H9 (cell line): ENCODE measurements at regions not wholly inside any gene's neighbourhood (a gene's known extent, or its start where the extent isn't known, plus 50 kb on each side); places are given as distances from the start of the nearest gene placed in this dataset.

Experiments
- DNase-seq: peaks from one replicate; pipeline ENCODE4 v3.0.0-alpha.2; 2017
- H2AFZ ChIP-seq: one replicate; pipeline ENCODE4 v1.6.1; 2013; ENCODE audit warnings: mild to moderate bottlenecking, low read length, control low read depth, moderate library complexity
- H2AK5ac ChIP-seq: 2 replicates; pipeline ENCODE4 v1.6.1; 2013; ENCODE audit warnings: low read length, control low read depth, mixed read lengths; ENCODE audit not compliant: insufficient read length
- H2BK120ac ChIP-seq: one replicate; pipeline ENCODE4 v1.6.1; 2013; ENCODE audit warnings: low read depth, mild to moderate bottlenecking, low read length, control low read depth, inconsistent platforms; ENCODE audit not compliant: poor library complexity, severe bottlenecking
- H2BK12ac ChIP-seq: 2 replicates; pipeline ENCODE4 v1.6.1; 2013; ENCODE audit warnings: low read length, control low read depth, mixed read lengths, low read depth; ENCODE audit not compliant: insufficient read length
- H2BK15ac ChIP-seq: 2 replicates; pipeline ENCODE4 v1.6.1; 2013; ENCODE audit warnings: low read depth, low read length, control low read depth
- H2BK20ac ChIP-seq: one replicate; pipeline ENCODE4 v1.6.1; 2013; ENCODE audit warnings: low read depth, mild to moderate bottlenecking, low read length, control low read depth, inconsistent platforms; ENCODE audit not compliant: poor library complexity, severe bottlenecking
- H2BK5ac ChIP-seq: 2 replicates; pipeline ENCODE4 v1.6.1; 2013; ENCODE audit warnings: low read length, control low read depth, mixed read lengths; ENCODE audit not compliant: insufficient read length
- H3K14ac ChIP-seq: 2 replicates; pipeline ENCODE4 v1.6.1; 2013; ENCODE audit warnings: low read length, control low read depth; ENCODE audit not compliant: insufficient read depth
- H3K18ac ChIP-seq: 2 replicates; pipeline ENCODE4 v1.6.1; 2013; ENCODE audit warnings: low read depth, mild to moderate bottlenecking, mixed read lengths, low read length, control low read depth; ENCODE audit not compliant: insufficient read length
- H3K23ac ChIP-seq: 2 replicates; pipeline ENCODE4 v1.6.1; 2013; ENCODE audit warnings: low read length, control low read depth, mixed read lengths, low read depth; ENCODE audit not compliant: insufficient read length
- H3K23me2 ChIP-seq: 2 replicates; pipeline ENCODE4 v1.6.1; 2013; ENCODE audit warnings: low read depth, mild to moderate bottlenecking, mixed read lengths, low read length, control low read depth; ENCODE audit not compliant: insufficient read length, poor library complexity, severe bottlenecking
- H3K27ac ChIP-seq: 2 replicates; pipeline ENCODE4 v1.5.1; 2013; ENCODE audit warnings: low read length, control low read depth, mixed read lengths, low read depth; ENCODE audit not compliant: insufficient read length
- H3K27me3 ChIP-seq: 2 replicates; pipeline ENCODE4 v1.6.1; 2013; ENCODE audit warnings: low read length, control low read depth, inconsistent platforms; ENCODE audit not compliant: insufficient read depth
- H3K4ac ChIP-seq: 2 replicates; pipeline ENCODE4 v1.6.1; 2013; ENCODE audit warnings: low read depth, mild to moderate bottlenecking, control low read depth, inconsistent platforms, low read length, moderate library complexity
- H3K4me1 ChIP-seq: 2 replicates; pipeline ENCODE4 v1.6.1; 2013; ENCODE audit warnings: low read length, control low read depth, inconsistent platforms; ENCODE audit not compliant: insufficient read depth
- H3K4me2 ChIP-seq: 2 replicates; pipeline ENCODE4 v1.6.1; 2013; ENCODE audit warnings: low read length, control low read depth, mixed read lengths; ENCODE audit not compliant: insufficient read length, insufficient read depth
- H3K56ac ChIP-seq: 2 replicates; pipeline ENCODE4 v1.6.1; 2013; ENCODE audit warnings: low read depth, mild to moderate bottlenecking, mixed read lengths, low read length, control low read depth; ENCODE audit not compliant: insufficient read length
- H3K79me1 ChIP-seq: 2 replicates; pipeline ENCODE4 v1.6.1; 2013; ENCODE audit warnings: low read depth, mild to moderate bottlenecking, moderate library complexity, low read length, control low read depth, inconsistent platforms; ENCODE audit not compliant: insufficient read depth, poor library complexity, severe bottlenecking
- H3K79me2 ChIP-seq: 2 replicates; pipeline ENCODE4 v1.6.1; 2013; ENCODE audit warnings: low read length, control low read depth, inconsistent platforms; ENCODE audit not compliant: insufficient read depth
- H3K9ac ChIP-seq: 2 replicates; pipeline ENCODE4 v1.6.1; 2013; ENCODE audit warnings: low read length, control low read depth, mixed read lengths; ENCODE audit not compliant: insufficient read length; ENCODE audit errors: extremely low read depth
- H3K9me3 ChIP-seq: one replicate; pipeline ENCODE4 v1.6.1; 2013; ENCODE audit warnings: low read depth, low read length, inconsistent platforms; ENCODE audit not compliant: control insufficient read depth
- H3T11ph ChIP-seq: one replicate; pipeline ENCODE4 v1.6.1; 2013; ENCODE audit warnings: mild to moderate bottlenecking, low read length, control low read depth, inconsistent platforms
- H4K20me1 ChIP-seq: one replicate; pipeline ENCODE4 v1.6.1; 2013; ENCODE audit not compliant: control insufficient read depth, insufficient read length, insufficient read depth
- H4K5ac ChIP-seq: 2 replicates; pipeline ENCODE4 v1.6.1; 2013; ENCODE audit warnings: low read depth, mild to moderate bottlenecking, mixed read lengths, low read length, control low read depth; ENCODE audit not compliant: insufficient read length
- H4K8ac ChIP-seq: replicated peaks from 2 replicates; pipeline ENCODE4 v1.6.1; 2013; ENCODE audit warnings: low read length, control low read depth, mixed read lengths, low read depth; ENCODE audit not compliant: insufficient read length
- H4K91ac ChIP-seq: 2 replicates; pipeline ENCODE4 v1.6.1; 2013; ENCODE audit warnings: low read depth, mild to moderate bottlenecking, moderate library complexity, mixed read lengths, low read length, control low read depth; ENCODE audit not compliant: insufficient read length
- H3K27ac Mint-ChIP-seq, 3 experiments: 2 replicates in 2 of 3; 3 replicates in 1 of 3; pipeline ENCODE4 v1.8.0; 2020 to 2021; ENCODE audit warnings: mixed read lengths in 3 of 3, mild to moderate bottlenecking in 1 of 3, moderate library complexity in 1 of 3
- H3K27me3 Mint-ChIP-seq: 2 replicates; pipeline ENCODE4 v1.8.0; 2021; ENCODE audit warnings: low read depth, mild to moderate bottlenecking, moderate library complexity, mixed read lengths
- H3K36me3 Mint-ChIP-seq, 3 experiments: 2 replicates in 2 of 3; 3 replicates in 1 of 3; pipeline ENCODE4 v1.8.0; 2020 to 2021; ENCODE audit warnings: low read depth in 3 of 3, mixed read lengths in 3 of 3; ENCODE audit not compliant: insufficient read depth in 1 of 3
- H3K4me1 Mint-ChIP-seq, 2 experiments: 2 replicates each; pipeline ENCODE4 v1.8.0; 2020; ENCODE audit warnings: mixed read lengths in 2 of 2
- H3K4me3 Mint-ChIP-seq, 2 experiments: 2 replicates in 1 of 2; 3 replicates in 1 of 2; pipeline ENCODE4 v1.8.0; 2020 to 2021; ENCODE audit warnings: mild to moderate bottlenecking in 2 of 2, mixed read lengths in 2 of 2, moderate library complexity in 1 of 2
- H3K9me3 Mint-ChIP-seq, 2 experiments: 2 replicates in 1 of 2; 3 replicates in 1 of 2; pipeline ENCODE4 v1.8.0; 2020; ENCODE audit warnings: mild to moderate bottlenecking in 2 of 2, mixed read lengths in 2 of 2, moderate library complexity in 1 of 2
- WGBS: extraction: QIAGEN DNeasy Blood & Tissue Kit; methylation state at CpG from one replicate; pipeline ENCODE4 v1.1.7; 2013; ENCODE audit warnings: missing lambda C conversion rate, low lambda C conversion rate, mixed read lengths; ENCODE audit not compliant: insufficient read length; ENCODE audit errors: extremely low coverage; 5-methylcytosine and 5-hydroxymethylcytosine counted together
- TF ChIP-seq, protein P1 (sequence below): fragments of 200-600 bp; sonication (generic); conservative IDR thresholded peaks from 3 replicates; pipeline ENCODE4 v1.8.0; 2021; ENCODE audit warnings: antibody characterized with exemption, mild to moderate bottlenecking

DNA sequence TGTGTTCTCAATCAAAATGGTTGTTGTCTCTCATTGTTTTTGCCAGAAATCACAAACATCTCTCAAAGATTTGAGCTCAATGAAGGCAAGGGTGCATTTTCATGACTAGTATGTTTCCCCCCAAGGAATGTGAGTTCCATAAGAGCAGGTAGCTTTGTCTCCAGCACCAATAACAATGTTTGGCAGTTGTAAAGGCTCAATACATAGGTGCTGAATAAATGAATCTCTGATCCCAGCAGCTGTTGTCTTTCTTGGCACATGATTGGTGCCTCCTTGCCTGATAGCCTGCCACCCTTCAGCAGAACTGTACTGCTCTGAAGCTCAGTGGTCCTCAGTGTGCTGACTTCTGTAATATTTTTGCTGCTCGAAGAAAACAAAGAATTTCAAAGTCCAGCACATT is 103.1 kb upstream of the CDH11 start:
- Histone ChIP-seq H3T11ph (no peak overlapping the region), H3K18ac (no peak overlapping the region), H2BK120ac (no peak overlapping the region), H3K9me3 (no peaks in the 10 kb centered on the region), H2BK12ac (no peak overlapping the region), H2BK20ac (no peak overlapping the region), H3K4ac (no peak overlapping the region), H4K8ac (no peak overlapping the region), H2BK15ac (no peak overlapping the region), H3K9ac (no peak overlapping the region), H3K14ac (no peak overlapping the region), H3K23me2 (peaks cover 3% of the 10 kb centered on the region), H3K56ac (no peak overlapping the region), H3K4me2 (no peak overlapping the region), H4K5ac (peak overlapping the region; percentile 74), H2AK5ac (no peak overlapping the region), H4K20me1 (peaks cover 2% of the 10 kb centered on the region), H2BK5ac (no peak overlapping the region), H3K4me1 (peaks cover 4% of the 10 kb centered on the region; the same call in 1 of the 2 replicates), H4K91ac (no peak overlapping the region), H3K27ac (peak overlapping the region; percentile 82), H3K79me2 (no peaks in the 10 kb centered on the region), H3K27me3 (0 out of 2 replicates have a peak, but pooled peaks cover 2% of the 10 kb centered on the region), H2AFZ (no peak overlapping the region), H3K23ac (no peak overlapping the region), H3K79me1 (no peaks in the 10 kb centered on the region)
- TF ChIP-seq, protein P1, sequence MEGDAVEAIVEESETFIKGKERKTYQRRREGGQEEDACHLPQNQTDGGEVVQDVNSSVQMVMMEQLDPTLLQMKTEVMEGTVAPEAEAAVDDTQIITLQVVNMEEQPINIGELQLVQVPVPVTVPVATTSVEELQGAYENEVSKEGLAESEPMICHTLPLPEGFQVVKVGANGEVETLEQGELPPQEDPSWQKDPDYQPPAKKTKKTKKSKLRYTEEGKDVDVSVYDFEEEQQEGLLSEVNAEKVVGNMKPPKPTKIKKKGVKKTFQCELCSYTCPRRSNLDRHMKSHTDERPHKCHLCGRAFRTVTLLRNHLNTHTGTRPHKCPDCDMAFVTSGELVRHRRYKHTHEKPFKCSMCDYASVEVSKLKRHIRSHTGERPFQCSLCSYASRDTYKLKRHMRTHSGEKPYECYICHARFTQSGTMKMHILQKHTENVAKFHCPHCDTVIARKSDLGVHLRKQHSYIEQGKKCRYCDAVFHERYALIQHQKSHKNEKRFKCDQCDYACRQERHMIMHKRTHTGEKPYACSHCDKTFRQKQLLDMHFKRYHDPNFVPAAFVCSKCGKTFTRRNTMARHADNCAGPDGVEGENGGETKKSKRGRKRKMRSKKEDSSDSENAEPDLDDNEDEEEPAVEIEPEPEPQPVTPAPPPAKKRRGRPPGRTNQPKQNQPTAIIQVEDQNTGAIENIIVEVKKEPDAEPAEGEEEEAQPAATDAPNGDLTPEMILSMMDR: no peak
- WGBS: no CpG with 5 or more reads among the region's 1 CpG
- H3K27me3 Mint-ChIP-seq: peaks cover 10% of the 10 kb centered on the region
- no peaks in the 10 kb centered on the region for H3K9me3 Mint-ChIP-seq
- H3K4me1 Mint-ChIP-seq: peaks cover 39 to 65% of the 10 kb centered on the region in 2 experiments
- DNase-seq: no peak
- H3K27ac Mint-ChIP-seq: no peak overlapping the region
- no peak overlapping the region for H3K4me3 Mint-ChIP-seq
- H3K36me3 Mint-ChIP-seq: peaks cover 0 to 26% (median 18%) of the 10 kb centered on the region in 3 experiments; a peak in 4 of 7 replicates
